Astrocyte of the hippocampus (primary cell): ENCODE measurements at regions not wholly inside any gene's neighbourhood (a gene's known extent, or its start where the extent isn't known, plus 50 kb on each side); places are given as distances from the start of the nearest gene placed in this dataset.
"Not testable (repeated sequence)": the region's sequence is repeated elsewhere in the genome, so short reads cannot be mapped to it uniquely, and the experiment has no call there.

Experiments
- DNase-seq: peaks from one replicate; pipeline ENCODE4 v3.0.0; 2011; ENCODE audit warnings: low read depth, low spot score

GRCh38 chr20:52098186-52098585, 93.4 kb downstream of the ZFP64 start:
- no peak for DNase-seq

- DNase-seq, result no peak
Measured at GRCh38 chr20:52096117-52096516, 95.5 kb downstream of the ZFP64 start.

GRCh38 chr20:52094693-52095092, 96.9 kb downstream of the ZFP64 start:
- no peak for DNase-seq

GRCh38 chr20:52093575-52093974, 98.0 kb downstream of the ZFP64 start:
- no peak for DNase-seq

DNA sequence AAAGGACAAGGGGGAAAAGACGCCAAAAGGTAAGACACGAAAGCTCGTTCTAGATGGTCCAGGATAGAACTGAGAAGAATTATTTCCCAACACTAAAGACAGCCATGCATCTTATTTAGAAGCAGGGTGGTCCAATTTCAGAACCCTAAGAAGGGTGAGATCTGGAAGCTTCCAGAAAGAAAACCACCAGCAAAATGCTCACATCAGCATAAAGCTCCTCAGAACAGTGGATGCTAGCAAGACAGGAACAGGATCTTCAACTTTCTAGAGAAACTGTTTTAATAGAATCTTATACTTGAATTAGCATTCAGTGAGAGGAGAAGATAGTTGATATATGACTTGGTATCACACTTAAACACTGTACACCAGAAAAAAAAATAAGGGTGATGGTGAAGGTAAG, 101.5 kb downstream of the ZFP64 start:
- DNase-seq, result no peak

- no peak for DNase-seq
Measured at GRCh38 chr20:52087471-52087870, 104.1 kb downstream of the ZFP64 start.

- no peak for DNase-seq
Measured at GRCh38 chr20:52086878-52087277, 104.7 kb downstream of the ZFP64 start.

GRCh38 chr20:52084727-52085126, 106.9 kb downstream of the ZFP64 start:
- DNase-seq, result no peak

DNA sequence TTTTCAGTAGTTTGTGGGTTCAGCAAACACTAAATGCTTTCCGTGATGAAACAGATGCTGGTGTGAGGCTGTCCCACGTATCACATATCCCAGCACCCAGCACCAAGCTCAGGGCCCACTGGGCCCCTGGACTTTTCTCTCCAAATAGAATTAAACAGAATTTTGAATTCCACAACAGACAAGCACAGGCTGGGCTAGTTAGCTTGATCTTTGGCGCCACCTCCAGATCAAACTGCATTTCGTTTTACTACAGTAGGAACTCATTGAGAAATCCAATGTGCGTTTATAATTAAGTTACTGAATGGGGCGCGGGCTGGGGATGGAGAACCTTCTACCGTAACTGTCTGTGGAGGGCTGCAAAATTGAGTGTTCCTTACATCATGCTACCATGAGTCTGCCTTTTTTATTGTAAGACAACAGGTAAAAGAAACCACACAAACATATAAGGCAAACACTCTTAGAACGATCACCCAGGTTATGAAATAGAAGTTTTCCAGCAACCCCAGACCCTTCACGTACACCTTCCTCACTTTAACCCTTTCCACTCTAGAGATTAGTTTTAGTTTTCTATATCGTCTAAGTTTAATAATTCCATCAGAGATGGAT, 107.8 kb downstream of the ZFP64 start:
- DNase-seq, result peak; percentile 84

GRCh38 chr20:52082612-52083011, 109.0 kb downstream of the ZFP64 start:
- no peak for DNase-seq

DNA sequence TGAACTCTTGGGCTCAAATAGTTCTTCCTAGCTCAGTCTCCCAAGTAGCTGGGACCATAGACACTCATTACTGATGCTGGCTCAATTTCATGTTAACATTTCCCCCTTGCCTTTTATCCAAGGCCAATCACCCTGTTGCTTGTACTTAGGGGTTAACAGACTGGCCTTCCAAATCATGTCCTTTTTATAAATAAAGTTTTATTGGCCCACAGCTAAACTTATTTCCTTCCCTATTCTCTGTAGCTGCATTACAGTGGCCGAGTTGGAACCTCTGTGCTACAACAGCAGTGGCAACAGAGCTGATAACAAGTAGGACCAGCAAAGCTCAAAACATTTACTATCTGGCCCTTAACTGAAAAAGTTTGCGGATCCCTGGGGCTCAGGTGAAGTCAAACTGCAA, 109.8 kb downstream of the ZFP64 start:
- DNase-seq, result no peak

GRCh38 chr20:52081066-52081465, 110.5 kb downstream of the ZFP64 start:
- DNase-seq, result no peak

DNA sequence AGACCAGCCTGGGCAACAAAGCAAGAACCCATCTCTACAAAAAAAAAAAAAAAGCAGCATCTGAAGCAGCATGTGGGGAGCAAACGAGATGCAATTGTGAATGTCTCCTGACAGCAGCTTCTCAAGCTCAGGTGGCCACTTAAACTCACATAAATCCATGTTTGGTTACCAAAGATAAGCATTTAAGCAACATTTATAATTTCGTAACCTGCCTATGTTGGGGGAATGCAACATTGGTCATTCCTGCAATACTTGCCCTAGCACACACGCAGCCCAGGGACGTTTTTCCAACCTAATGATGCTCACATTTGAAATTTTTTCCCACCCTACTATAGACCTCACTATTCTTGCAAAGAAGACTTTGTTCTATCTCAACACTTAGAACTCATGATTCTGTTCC, 113.3 kb downstream of the ZFP64 start:
- no peak for DNase-seq

DNA sequence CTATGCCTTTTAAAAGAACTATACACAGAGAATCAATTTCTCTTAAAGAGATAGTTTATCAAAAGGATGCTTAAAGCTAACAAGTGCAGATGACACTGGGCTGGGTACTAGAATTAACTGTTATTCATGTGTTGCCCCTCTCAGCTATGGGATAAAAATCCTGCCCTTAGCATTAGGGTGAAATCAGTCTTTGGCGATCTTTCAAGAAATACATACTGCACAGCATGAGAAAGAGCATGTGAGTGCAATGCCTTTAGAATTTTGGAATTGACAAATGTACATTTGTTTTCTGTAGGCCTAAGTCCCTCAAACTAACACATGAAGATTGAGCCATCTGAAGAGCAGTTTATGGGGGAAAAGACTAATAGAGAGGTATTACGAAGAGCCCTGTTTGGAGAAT, 115.4 kb downstream of the ZFP64 start:
- no peak for DNase-seq

DNA sequence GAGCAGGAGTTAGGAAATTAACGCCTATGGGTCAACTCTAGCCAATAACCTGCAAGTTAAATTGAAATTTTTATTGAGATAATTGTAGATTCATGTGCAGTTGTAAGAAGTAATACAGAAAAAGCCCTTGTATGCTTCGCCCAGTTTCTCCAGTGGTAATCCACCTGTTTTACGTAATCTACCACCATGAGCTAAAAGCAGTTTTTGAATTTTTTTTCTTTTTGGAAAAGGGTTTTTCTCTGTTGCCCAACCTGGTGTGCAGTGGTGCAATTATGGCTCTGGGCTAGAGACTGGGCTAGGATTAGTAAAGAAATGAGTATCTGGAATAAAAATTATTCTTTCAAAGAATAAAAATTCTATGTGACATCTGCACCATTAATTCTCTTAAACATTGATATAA, 116.2 kb downstream of the ZFP64 start:
- no peak for DNase-seq

DNA sequence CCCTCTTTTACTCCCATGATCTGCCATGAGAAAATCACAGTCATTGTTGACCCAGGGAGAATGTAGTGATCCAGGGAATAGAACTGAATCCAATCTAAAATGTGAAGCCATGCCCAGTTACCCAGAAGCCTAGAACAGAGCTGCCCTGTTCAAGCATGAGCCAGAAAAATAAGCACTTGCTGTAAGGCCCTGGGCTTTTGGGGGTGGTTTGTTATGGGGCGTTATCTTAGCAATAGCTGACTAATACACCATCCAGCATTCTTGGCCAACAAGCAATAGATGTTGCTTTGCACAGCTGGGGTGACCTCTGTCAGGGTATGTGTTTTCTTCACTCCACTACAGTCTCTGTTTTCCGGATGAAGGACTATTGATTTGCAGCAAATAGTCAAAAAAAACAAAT, 120.4 kb downstream of the ZFP64 start:
- no peak for DNase-seq

DNA sequence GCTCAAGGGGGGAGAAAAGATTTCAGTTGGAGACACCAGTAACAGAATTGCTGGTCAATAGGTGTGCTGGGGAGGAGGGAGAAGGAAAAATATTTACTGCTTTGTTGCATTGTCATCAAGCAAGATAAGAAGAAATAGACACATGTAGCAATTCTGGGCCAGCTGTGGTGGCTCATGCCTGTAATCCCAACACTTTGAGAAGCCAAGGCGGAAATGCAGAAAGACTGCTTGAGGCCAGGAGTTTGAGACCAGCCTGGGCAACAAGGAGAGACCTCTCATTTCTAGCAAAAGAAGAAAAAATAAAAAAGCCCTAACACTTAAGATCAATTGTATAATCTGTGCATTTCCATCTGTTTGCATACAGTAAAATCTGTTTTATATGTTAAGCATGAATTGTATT, 126.6 kb downstream of the ZFP64 start:
- DNase-seq, result no peak

- no peak for DNase-seq
Measured at GRCh38 chr20:52062452-52063209, 128.9 kb downstream of the ZFP64 start.

DNA sequence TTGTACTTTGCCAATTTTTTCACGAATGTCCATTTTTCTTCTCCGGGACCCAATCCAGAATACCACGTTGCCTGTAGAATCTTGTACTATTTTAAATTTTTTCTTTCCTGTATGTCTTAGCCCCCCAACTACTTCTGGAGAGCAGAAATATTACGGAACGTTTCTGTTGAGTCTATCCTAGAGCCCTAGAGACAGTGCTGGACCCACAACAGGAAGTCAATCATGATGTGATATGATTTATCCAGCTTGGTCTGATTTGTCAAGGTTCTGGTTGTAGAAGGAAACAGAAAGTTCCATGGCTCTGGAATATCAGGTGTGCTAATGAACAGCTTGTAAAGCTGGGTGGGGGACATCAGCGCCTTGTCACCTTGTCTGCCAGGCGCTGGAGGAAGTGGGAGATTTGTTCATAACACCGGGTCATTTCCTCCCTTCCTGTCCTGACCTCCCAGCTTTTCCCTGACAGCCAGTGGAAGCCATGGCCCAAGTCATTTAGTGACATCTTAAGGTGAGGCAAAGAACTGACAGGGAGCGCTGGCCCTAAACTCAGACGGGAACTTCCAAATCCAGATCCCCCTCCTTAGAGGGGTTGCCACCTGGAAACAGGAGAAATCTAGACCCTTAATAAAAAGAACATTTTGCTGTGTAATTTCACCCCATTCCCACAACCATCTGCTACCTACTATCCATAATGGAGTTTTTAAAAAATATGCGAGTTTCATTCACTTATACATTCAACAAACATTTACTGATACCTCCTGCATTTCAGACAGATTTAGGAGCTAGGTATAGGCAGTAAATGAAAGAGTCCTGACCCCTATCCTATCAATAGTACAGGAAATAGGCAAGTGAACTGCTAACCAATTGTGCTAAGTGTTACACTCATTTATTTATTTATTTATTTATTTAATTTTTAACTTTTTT, 130.5 kb downstream of the ZFP64 start:
- DNase-seq, result peak; percentile 27

DNA sequence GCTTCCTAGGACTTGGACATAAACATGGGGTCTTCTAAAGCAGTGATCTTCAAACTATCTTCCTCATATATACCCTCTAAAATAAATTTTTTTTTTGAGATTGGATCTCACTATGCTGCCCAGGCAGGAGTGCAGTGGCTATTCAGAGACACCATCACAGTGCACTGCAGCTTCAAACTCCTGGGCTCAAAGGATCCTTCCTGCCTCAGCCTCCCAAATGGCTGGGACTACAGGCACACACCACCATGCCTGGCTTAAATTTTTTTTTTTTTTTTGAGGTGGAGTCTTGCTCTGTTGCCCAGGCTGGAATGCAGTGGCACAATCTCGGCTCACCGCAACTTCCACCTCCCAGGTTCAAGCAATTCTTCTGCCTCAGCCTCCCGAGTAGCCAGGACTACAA, 134.4 kb downstream of the ZFP64 start:
- DNase-seq, result not testable (repeated sequence)

DNA sequence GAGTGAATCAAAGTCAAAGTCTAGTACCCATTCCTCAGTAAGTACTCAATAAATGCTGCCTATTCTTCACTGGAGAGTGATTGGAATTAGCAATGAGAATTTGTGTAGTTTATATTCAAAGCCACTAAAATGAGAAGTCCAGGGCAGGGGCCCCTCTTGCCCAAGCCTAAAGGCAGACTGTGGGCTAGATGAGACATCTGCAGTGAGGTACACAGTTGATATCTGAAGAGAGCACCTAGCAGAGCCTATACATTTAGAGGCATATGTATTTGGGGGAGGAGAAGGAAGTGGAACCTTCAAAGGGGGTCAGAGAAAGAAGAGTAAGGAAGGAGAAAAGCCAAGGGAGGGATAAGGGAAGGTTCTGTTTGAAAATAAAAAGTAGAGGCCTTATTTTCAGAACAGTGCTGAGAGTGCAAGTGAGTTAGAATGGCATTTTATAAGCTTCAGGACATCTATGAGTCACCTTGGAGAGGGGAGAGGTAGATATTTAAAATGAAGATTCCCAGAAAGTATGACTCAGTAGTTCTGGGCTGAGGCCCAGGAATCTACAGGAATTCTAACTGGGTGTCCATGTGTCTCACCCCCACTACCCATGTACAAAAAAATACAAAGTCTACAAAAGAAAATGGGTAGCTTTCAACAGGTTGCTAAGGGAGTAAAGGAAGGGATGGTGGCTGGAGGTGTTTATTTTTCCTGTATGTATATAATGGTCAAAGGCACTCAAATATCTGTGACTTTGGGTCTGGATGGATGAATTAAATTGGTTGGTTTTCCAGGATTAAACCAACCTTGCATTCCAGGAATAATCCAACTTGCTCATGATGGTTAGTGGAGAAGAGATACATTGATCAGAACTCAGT, 135.1 kb downstream of the ZFP64 start:
- DNase-seq, result peak; percentile 81

DNA sequence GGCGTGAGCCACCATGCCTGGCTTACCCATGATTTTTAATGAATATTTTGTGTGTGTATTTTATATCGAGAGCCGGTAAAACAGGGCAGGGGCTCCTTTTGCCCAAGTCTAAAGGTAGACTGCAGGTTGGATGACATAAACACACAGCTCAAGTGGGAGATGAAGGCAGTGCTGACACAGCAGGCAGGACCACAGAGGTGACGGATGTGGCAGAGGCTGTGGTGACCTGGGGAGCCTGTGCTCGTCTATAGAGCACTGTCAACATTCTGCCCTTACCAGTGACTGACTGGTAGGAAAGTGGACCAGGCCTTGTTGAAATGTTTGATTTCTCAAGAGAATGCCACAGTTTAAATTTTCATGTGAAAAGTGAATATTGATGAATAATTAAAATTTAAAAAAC, 137.5 kb downstream of the ZFP64 start:
- DNase-seq, result no peak
